ENCODE measurements at regions not wholly inside any gene's neighbourhood (a gene's known extent, or its start where the extent isn't known, plus 50 kb on each side); places are given as distances from the start of the nearest gene placed in this dataset.

- in situ Hi-C loops (cut with MboI), result no loop called here
- 47% methylated on average over 8 of the region's 8 CpGs for WGBS (ENCODE audit: insufficient coverage, insufficient replicate concordance, low lambda C conversion rate, missing lambda C conversion rate)
Observed at GRCh38 chr9:126165755-126166154, 160.9 kb upstream of the MVB12B start.

More at GRCh38 chr9:126165755-126166154, 160.9 kb upstream of the MVB12B start:
- ChIA-PET SMC1A (ENCODE audit: uncharacterized antibody, unreplicated experiment) (interaction anchor here (0.6 kb wide), 1 partner anchor 417 kb away, joined by 4 read pairs; no protein-coding TSS in a partner anchor), CTCF (no interaction called here), POLR2A (no interaction called here), RAD21 (ENCODE audit: unreplicated experiment) (no interaction called here)
- FAIRE-seq (no peak), DNase-seq (ENCODE audit: low read depth, low spot score) (no peak), ATAC-seq (no peak)
- H3K4me1 ChIP-seq (ENCODE audit: control insufficient read depth, insufficient read depth, low read length), result no peaks in the 10 kb centered on the region
- H4K20me1 ChIP-seq (ENCODE audit: control insufficient read depth, insufficient read depth), result no peaks in the 10 kb centered on the region
- H3K27me3 ChIP-seq (replicated peaks in 1 of 2; ENCODE audit: control insufficient read depth in 2 of 2, insufficient read depth in 2 of 2, low read length in 1 of 2), result peaks cover 3 to 8% of the 10 kb centered on the region in 2 experiments
- no TSS peak for BruUV-seq (replicated peaks)
- H2AFZ ChIP-seq (ENCODE audit: control insufficient read depth, low read depth, low read length), result no peak overlapping the region
- no peaks in the 10 kb centered on the region for H3K9me3 ChIP-seq (replicated peaks; ENCODE audit: control insufficient read depth, insufficient read depth, low read length)
- intact Hi-C loops (cut with micrococcal nuclease; ENCODE audit: unreplicated experiment), result no loop called here
- no peaks in the 10 kb centered on the region for H3K79me2 ChIP-seq (ENCODE audit: control insufficient read depth, insufficient read depth, low read length)
- no peaks in the 10 kb centered on the region for H3K36me3 ChIP-seq (ENCODE audit: control insufficient read depth in 2 of 2, insufficient read depth in 2 of 2, low read length in 1 of 2)
- H3K4me3 ChIP-seq, result no peak overlapping the region
- H3K4me2 ChIP-seq (ENCODE audit: control insufficient read depth, insufficient read depth), result no peak overlapping the region
- H3K9ac ChIP-seq (ENCODE audit: control insufficient read depth, insufficient read depth, low read length), result no peak overlapping the region
- no peak for TF ChIP-seq CBFB (IDR thresholded peaks at IDR 0.05; ENCODE audit: low read depth)
- TF ChIP-seq PAX8 (IDR thresholded peaks at IDR 0.05), result no peak
- TF ChIP-seq BHLHE40 (IDR thresholded peaks at IDR 0.05; ENCODE audit: borderline replicate concordance in 1 of 2, low read depth in 2 of 2, low read length in 1 of 2), result no peak
- TF ChIP-seq IRF4 (IDR thresholded peaks at IDR 0.05; ENCODE audit: low read depth, low read length), result no peak
- TF ChIP-seq TCF7 (IDR thresholded peaks at IDR 0.05; ENCODE audit: borderline replicate concordance), result no peak
- no peak for TF ChIP-seq CUX1 (IDR thresholded peaks at IDR 0.05; ENCODE audit: insufficient replicate concordance, low read depth, low read length)
- no peak for TF ChIP-seq GATAD2B (conservative IDR thresholded peaks at IDR 0.05; ENCODE audit: low read depth)
- no peak for TF ChIP-seq SIN3A (IDR thresholded peaks at IDR 0.05; ENCODE audit: low read depth, low read length)
- no peak for TF ChIP-seq ZZZ3 (IDR thresholded peaks at IDR 0.05; ENCODE audit: control insufficient read depth, insufficient read length, low read depth)
- TF ChIP-seq MXI1 (IDR thresholded peaks at IDR 0.05; ENCODE audit: low read depth, low read length), result no peak
- no peak overlapping the region for H3K27ac ChIP-seq (ENCODE audit: control insufficient read depth, insufficient read depth)

Data from GM12878 (cell line).